ENCODE measurements at regions not wholly inside any gene's neighbourhood (a gene's known extent, or its start where the extent isn't known, plus 50 kb on each side); places are given as distances from the start of the nearest gene placed in this dataset.

DNA sequence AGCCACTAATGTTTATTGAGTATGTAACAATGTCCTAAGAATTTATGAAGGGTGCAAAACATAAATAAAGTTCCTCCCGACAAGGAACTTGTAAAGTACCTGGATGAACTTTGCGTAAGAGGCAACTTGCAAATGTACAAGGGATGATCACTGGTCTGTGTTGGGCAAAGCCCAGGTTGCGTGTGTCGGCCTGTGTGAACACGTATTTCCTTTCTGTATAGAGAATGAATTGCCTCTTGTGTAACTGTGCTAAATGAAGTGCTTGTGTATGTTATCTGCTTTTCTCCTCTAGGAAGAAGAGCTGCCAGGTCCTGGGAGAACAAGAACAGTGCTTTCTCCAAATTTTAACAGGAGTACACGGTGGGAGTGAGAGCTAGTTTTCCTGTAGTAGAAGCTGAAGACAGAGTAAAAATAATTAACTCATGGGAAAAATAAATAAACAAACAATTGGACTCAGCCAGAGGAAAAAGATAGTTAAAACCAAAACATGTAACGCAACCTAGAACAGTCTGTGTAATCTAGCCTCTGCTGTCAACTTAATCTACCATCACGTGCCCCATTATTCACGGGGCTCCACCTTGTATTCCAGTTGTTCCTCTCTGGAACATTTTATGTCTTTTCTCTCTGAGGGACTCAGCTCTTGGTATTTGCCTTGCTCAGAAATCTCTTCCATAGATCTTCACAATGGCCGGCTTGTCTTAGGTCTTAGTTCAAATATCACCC lies 83.7 kb upstream of the RASGRP1 start:
- no peak for DNase-seq

DNA sequence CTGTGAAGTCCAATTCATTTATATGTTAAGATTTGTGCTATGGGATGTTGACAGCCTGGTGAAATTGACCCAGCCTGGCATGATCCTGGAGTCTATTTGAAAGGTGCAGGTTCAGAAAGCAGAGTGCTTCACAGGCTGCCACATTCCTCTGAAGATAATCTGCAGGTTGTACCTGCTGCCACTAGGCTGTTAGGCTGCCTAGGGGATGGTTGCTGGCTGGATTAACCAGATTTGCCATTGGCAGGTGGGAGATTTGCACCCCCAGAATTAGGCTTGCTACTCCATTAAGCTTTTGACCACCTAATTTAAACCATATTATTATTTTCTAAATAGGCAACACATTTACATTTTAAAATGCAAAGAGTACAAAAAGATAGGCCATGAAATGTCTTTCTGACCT lies 85.8 kb upstream of the RASGRP1 start:
- DNase-seq, result no peak

DNA sequence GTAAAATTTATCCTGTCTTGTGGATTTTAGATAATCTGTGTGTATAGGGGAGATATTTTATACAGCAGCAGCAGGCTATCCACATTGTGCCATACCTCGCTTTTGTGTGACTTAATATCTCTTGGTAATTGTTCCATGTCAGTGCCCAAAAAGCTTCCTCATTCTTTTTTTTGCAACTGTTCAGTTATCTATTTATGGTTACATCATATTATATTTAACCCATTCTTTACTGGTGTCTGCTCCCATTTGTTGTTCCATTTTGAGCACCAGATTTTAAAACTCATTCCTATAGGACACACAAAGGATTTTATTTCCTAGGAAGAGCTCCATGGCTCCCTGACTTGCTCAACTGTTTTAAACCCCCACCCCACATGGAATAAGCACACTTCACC lies 86.3 kb upstream of the RASGRP1 start:
- DNase-seq, result no peak

DNA sequence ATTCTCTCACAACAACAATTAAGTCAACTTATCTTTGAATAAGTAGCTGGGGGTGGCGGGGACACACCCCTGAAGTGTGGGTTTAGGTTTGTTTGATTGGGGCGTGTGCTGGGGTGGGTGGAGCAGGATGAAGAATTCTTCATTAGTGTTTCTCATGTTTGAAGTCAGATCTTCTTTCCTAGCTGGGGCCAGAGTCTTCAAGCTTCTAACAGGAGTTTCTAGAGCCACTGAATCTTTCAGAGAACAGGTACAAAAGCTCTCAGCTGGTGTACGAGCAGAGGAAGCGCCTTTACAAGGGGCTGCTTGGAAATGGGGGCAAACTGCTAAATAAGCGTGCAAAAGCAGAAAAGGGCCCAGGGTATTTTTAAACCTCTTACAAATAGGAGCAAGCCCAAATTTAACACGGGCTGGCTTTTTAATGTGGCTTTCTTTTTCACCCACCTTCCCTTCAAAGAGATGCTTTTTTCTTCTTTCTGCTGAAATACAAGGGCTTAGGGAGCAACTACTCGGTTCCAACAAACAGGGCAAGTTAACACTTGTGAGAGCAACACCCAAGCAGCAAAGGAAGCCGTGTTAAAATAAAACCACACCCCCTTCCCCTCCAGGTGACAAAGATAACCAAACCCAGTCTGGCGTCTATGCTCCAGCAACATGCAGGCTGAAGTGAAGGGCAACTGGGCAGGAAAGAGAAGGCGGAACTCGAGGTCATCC lies 86.9 kb upstream of the RASGRP1 start:
- peak; percentile 17 for DNase-seq

DNA sequence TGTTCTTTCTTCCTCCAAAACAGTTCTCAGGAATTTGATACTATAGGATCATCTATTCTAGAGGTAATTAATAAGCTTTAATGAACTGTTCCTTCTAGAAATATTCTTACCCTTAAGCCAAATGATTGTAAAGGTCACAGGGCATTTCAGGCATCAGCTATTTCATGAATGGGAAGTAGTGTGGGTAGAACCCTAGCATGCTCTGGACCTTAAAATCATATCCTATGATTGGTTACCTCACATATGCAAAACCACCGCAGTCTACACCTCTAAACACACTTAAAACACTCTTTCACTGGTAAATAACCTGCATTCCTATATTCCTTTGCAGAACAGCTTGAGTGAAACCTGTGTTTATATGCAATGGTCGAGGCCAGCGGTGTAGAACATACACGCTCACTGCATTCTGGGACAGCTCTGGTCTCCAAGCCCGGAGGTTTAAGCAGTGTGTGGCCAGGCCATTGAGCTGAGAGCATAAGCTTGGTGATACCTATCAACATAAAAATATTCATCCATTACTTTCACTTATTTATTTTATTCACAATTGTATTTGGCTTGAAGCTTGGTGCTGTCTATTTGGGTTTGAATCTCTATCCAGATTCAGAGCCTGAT lies 87.7 kb upstream of the RASGRP1 start:
- DNase-seq, result no peak

DNA sequence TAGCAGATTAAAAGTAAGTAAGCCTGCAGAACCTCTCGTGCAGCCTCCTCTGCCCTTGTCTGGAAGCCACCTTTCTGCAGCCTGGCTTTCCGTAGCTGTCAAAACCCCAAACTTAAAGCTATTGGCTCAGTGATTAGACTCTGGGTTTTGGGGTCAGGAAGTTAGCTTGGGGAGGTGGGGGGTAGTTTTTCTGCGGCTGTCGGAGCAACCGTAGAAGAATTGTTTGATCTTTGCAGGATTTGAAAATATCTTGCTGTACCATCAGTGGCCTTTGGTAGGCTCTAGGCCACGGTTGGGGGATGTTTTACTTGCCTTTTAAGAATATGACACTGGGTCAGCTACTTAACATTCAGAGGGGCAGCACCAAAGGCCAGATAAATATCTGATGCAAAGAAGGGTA lies 88.4 kb upstream of the RASGRP1 start:
- DNase-seq, result no peak

DNA sequence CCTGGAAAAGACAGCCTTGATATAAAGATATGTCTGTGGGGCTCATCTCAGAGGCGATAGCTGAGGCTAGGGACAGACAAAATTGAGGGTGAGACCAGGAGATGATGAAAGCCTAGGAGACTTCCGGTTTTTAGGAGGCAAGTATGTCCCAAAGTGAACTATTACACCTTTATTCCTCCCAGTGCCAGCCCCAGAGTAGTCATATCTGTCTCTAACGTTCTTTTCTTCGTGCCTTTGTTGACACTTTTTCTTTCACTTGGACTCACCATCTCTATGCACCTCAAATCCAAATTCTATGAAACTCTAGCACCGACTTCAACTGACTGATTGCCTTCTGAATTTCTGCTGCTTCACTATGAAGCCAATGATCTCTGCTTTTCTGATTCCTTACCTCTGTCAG lies 93.8 kb upstream of the RASGRP1 start:
- DNase-seq, result no peak

DNA sequence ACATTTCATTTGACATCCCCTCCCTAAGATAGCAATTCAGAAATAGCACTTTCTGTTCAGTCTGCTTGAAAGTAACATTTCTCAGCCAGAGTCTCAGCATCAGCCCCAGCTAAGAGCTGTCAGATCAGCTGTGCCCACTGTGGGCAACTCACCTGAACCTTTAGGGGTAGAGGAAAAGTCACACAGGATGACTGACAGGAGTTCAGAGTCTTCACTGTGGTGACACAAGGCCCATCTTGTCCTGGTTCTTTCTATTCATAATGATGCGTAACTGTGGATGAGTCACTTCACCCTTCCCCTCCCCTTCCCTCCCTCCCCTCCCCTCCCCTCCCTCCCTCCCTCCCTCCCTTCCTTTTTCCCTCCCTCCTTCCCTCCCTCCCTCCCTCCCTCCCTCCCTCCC lies 96.1 kb upstream of the RASGRP1 start:
- DNase-seq, result no peak

DNA sequence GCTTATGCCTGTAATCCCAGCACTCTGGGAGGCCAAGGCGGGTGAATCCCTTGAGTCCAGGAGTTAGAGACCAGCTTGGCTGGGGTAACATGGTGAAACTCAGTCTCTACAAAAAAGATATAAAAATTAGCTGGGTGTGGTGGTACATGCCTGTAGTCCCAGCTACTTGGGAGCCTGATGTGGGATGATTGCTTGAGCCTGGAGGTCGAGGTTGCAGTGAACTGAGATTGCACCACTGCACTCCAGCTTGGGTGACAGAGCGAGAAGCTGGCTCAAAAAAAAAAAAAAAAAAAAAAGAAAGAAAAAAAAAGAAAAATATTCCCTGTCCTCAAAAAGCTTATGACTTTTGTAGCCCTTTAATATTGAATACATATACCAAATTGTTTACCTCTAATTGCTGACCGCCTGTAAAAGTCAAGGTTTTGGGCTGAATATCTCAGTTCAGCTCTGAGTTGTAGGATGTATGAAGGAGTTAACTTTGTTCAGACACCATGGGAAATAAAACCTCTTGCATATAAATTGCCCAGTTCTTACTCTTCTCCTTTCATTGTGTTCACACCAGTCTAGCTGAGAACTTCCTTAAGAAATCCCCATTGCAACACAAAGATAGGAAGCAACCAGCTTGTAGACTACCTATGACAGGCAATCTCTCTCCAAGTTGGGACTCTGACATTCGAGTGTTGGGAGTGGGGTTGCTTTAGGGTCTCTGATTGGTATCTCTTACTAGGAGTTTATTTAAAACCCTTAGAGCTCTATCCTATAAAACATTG lies 97.6 kb upstream of the RASGRP1 start:
- no peak for DNase-seq

DNA sequence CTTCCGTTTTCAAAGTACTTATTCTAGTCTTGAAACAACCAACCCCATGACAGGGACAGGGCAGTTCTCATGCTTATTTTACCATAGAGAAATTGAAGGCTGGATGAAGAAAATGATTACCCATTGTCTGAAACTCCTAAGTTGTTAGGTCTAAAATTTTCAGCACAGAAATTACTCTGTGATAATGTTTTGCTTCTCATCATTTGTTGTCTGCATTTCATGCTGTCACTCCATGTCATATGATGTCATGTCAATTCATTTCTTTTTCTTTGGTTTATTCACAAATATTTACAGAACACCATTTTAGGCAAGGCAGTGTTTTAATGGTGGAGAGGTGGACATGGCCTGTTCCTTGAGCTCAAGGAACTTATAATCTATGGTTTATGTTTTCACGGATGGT lies 98.2 kb upstream of the RASGRP1 start:
- DNase-seq, result no peak

DNA sequence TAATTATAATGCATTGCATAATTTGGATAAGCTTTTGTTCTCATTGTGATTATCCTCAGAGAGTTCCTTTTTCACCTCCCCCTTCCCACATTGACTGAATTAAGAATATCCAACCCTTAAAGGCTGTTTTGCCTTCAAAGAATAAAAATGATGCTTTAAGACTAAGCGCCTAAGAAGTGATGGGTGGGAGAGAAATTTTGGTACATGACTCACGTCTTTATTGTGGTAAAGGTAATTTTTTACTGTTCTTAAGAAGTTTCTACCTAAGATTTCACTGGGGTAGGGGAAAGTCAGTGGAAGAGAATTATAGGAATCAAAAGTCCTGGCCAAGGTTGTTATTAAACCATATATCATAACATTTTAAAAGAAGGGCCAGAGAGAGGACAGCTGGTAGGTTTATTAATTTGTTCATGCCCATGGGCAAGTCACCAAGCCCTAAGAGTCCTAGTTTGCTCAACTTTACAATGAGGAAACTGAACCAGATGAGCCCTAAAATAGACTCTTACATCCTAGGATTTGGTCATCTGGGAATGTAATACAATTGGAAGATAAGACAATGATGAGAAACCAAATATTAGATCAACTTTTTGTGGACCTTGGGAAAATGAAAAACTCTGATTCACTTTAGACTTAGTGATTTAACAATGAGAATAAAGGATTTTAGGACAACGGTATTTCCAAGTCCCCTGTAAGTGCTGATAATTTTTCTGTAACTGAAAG lies 101.1 kb upstream of the RASGRP1 start:
- no peak for DNase-seq

DNA sequence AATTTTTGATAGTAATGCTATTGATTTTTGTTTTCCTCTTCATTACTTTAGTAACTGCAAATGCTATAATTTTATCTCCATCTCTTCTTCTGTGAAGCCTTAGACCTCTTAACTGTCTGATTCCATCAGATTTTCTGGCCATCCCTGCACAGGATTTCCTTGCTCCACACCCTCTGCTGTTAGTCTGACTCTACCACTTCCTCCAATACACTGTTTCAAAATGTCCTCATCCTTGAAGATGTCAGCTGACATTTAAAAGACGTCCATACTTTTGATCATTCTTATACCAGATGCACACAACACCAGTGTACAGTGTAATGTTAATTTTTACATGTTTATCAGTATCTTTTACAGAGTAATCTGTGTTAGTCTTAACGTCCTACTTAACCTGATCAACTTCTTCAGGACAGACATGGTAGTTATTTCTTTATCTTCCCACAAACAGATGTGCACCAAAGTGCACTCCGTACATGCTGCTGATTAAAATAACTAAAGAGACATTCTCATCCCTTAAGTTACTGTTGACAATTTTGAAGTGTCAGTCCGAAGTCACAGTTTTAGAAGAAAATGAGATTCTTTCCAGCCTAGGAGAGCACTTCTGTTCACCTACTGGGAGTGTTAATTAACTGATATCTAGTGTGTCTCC lies 102.4 kb upstream of the RASGRP1 start:
- DNase-seq, result no peak

DNA sequence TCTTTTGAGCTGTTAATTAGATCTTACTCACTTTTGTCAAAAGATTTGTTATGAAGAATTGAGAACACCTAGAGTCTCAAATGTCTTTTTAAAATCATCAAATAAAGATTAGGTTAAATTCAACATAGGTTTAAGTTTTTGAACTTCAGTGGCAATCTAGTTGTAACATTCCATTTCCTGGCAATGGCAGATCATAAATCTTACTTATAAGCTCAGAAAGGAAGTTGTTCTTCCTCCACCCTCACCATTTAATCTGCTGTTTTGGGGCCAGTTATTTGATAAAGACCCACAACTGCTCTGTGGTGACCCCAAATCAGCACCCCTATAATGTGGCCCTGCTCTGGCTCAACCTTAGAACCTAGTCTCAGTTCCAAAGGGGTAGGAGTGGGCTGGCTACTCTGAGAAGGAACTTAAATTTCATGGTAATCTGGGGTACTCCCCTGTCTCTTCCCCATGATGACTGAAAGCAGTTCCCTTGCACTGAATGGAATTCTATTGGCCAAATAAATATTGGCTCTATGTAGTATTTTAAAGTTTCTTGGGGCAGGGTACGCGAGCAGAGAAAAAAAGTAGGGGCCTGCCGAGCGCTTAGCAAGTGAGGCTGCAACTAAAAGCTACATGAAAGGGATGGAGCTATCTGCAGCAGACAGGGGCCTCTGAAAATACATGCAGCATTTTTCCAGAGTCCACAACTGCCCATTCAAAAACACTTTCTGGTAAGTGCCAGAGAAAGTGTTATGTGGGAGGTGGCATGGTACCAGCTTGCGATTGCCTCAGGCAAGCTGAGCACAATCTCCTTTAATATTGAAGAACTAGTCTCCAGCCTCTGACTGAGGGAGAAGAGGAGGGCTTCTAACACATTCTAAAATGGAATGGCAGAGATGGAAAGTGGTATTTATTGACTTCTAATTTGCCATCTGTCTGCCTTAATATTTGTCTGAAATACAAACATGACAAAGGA lies 103.6 kb upstream of the RASGRP1 start:
- no peak for DNase-seq

DNA sequence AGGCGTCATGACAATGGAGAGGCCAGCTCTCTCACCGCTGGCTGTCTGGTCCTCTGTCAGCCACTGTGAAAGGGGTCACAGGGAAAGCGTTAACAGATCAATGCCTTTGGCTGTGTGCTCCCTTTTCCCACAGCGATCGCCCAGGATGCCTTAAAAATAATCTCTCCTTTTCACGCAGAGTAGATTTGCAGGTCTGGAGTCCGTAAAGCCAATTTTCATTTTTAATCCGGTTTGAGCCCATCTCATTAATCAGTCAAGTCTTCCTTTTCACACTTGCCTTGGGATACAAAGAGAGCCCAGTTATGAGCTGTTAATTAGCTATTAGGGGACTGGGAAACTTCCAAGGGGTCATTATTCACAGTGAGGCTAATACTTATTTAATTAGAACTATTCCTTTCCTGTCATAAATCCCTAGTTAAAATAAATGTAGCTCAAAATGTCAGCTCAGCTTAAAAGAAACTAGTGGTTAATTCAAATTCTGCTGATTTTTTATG lies 104.3 kb upstream of the RASGRP1 start:
- no peak for DNase-seq

DNA sequence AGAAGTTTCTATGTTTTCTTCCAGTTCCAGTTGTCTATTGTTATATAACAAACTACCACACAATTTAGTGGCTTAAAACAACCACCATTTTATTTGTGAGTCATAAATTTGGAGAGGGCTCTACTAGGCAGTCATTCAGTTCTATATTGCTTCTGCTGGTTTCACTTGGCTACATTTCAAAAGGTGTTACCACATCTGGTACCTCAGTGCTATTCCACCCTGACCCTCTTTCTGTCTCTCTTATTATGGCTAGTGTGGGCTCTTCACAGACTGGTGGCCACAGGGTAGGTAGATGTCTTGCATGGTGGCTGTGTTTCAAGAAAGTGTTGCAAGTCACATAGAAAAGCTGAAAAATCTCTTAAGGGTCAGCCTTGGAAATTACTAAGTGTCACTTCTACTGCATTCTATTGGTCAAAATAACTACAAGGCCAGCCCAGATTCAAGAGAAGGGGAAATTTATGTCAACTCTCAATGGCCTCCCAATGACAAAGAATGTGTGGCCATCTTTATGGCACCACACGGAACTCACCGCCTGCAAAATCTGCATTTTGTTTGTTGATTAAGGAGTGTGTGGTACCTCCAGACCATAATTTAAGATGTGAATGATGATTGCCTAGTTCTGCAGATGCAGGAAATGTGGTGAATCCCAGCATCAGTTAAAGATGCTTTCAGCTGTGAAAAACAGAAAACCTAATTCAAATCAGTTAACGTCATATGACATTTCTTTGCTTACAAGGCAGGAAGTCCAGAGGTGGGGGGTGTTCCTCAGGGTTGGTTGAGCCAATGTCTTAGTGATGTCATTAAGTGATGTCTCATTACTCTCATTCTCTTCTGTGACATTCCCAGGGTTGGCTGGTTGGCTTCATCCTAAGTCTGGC lies 105.8 kb upstream of the RASGRP1 start:
- DNase-seq, result no peak

DNA sequence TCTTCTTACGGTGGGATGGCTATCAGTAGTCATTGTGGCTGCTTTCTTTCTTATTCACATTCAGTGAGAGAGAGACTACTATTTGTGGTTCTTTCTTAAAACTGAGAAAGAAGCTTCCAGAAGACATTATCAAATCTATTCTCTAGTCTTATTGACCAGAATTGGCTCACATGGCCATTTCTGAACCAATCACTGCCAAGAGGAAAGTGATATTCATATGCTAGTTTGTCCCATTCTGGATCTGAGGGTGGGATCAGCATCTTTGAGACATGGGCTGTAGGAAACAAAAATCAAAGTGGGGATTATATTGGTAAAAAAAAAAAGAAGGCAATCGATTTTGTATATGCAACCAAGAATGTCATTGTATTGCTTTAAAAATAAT lies 106.4 kb upstream of the RASGRP1 start:
- DNase-seq, result no peak

DNA sequence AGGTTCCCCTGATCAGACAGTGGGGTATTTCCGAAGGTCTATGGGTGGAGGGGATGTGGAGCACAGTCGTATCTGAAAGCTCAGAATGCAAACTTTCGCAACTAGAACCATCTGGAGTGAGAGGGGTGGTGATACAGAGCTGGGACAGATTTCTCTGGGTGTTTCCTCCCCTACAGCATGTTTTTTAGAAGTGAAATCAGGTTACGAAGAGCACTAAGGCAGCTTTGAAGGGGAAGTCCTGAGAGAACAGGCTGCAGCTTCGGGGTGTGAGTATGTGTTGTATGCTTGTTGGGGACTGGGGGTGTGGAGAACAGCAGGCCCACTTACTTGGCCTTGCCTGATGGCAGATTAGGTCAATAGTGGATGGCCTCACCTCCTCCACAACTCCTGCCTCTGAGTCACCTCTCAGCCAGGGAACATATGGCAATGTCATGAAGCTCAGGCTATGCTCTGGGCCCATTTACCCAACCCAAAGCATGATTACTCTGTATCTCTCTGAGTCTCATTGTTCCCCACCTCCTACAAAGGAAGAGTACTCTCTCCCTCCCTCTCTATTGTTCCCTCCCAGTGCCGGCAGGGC lies 107.2 kb upstream of the RASGRP1 start:
- no peak for DNase-seq

DNA sequence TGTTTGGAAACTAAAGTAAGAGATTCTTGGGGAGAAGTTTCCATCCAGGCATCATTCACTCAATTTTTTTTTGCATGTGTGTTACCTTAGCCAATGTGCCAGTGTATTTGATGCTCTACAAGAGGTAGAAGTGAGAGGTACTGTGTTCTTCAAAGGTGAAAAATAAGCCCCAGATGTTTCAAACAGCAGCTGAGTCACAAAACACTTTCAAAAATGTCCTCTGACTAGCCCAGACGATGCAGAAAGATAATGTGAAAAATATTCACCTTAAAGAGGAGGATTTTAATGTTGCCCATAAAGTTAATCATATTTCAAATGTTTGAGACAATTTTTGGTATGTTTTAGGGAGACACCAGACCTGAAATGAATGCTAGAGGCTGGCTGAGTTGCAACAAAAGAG lies 107.7 kb upstream of the RASGRP1 start:
- DNase-seq, result no peak

DNA sequence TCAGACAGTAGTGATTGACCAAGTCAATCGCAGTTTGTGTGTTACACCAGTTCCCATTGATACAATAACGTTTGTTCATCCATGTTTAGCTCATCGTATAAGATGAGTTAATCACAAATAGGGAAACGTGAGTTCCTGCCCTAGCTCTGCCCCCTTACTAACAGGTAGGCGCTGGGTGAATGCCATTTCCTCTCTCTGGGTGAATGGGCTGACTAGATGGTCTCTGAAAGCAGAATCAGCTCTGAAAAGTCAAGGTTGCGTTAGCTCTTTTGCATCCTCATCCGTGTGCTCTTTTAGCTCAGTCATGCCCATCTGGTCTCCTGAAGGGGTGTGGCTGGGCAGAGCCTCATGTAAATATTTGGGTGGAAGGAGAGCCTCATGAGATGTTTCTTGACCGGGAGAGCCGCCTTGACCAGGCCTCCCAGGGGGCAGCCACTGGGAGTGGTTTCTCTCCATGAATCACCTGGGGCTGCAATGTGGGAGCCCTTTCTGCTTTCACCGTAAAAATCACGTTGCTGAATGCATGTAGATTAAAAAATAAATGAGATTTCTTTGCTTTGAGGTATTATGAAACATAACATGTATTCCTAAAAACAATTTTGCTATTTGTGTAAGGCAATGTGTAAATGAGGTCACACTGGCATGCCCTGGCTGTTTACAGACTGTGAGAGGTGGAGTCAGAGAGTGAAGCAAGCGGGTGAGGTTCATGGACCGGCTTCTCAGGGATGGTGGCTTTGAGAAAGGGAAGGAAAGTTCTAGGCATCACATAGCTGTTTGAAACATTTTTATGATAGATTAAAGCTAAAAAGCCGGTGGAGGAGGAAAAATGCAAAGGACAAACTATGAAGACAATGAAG lies 108.4 kb upstream of the RASGRP1 start:
- DNase-seq, result no peak
